HG03196 (cell line): ENCODE measurements at regions not wholly inside any gene's neighbourhood (a gene's known extent, or its start where the extent isn't known, plus 50 kb on each side); places are given as distances from the start of the nearest gene placed in this dataset.
"Not testable (repeated sequence)": the region's sequence is repeated elsewhere in the genome, so short reads cannot be mapped to it uniquely, and the experiment has no call there.

Experiments
- ATAC-seq: cut with Tn5 transposase; IDR thresholded peaks from one replicate; pipeline ENCODE4 v1.9.1; 2021; ENCODE audit not compliant: unreplicated experiment

DNA sequence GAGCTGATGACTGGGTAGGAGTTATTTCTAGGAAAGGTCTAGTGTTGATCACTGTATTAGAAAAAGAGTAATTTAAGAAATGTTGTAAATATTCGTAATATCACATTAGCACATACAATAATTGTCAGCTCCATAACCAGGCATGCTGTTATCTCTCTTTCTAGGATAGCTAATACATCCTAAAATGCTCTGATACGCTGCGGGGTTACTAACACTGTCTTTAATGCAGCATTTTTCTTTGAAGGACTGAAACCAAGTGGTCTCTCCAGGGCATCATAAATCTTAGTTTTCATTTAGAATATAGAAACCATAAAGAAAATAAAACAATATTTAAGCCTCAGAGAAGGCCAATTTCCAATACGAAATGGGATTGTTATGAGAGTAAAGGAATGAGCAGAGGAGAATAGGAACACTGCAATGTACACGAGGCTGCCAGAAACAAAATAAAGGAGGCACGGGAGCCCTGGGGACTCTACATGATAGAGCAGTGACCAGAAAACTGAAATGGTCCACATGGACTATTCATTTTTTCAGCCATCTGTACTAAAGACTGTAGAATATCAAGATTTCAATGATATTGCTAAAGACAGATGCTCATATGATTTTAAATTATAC lies 1606.7 kb upstream of the AGA start:
- no peak for ATAC-seq

DNA sequence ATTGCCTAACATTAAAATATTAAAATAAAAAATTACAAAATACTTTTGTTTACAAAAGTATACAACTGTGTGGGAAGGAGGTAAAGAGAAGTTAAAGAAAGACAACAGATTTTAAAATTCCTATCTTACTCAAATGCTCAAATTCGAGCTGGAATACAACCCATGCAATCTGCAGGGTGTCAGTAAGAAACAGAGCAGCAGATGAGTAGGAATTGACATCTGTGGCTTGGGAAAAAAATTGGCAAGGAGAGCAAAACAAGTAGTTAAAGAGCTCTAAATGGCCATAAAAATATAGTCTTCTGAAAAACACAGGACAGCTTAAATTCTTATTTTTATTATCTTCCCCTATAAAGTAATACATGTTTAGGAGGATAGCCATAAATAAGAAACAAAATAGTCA lies 1609.0 kb upstream of the AGA start:
- no peak for ATAC-seq

DNA sequence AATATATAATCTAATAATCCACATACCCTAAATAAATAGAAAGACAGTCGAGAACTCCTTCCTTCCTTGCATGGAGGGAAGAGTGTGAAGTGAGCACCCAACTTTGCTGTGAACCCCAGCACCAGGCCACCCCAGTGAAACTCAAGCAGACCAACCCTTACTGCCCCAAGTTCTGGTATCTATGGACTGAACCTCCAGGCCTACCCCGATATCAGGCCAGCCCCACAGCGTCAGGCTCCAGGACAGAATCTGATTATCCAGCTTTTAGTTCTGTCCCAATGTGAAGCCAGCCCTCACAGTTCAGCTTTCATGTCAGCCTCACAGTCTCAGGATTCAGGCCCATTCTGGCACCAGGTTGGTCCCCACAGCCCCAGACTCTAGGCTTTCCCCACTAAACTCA lies 1617.2 kb upstream of the AGA start:
- no peak for ATAC-seq

DNA sequence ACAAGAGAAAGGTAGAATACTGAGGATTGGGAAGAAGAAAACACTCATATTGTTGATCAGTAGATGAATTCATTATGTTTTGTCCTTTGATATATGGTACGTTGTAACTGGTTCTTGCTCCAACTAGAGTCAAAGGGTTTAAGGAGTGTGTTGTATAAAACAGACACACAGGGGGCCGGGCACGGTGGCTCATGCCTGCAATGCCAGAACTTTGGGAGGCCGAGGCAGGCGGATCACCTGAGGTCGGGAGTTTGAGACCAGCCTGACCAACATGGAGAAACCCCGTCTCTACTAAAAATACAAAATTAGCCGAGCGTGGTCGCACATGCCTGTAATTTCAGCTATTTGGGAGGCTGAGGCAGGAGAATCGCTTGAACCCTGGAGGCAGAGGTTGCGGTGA lies 1624.0 kb upstream of the AGA start:
- ATAC-seq: not testable (repeated sequence)

DNA sequence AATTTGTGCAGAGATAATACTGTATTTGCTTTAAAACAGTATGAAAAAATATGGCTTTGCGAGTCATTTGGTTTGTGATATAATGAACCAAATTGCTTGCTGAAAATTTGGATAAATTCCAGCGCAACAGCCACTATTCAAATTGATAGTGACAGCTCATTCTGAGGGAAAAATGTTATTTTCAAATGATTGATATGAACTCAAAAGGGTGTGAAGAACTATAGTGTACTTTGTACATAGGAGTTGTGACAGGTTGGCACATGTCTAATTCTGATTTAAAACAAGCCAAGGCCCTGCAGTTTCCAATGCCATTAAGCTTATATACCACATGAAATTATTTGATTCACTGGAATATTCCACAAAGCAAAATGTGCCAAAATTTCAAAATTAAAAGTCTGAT lies 1628.9 kb upstream of the AGA start:
- no peak for ATAC-seq

DNA sequence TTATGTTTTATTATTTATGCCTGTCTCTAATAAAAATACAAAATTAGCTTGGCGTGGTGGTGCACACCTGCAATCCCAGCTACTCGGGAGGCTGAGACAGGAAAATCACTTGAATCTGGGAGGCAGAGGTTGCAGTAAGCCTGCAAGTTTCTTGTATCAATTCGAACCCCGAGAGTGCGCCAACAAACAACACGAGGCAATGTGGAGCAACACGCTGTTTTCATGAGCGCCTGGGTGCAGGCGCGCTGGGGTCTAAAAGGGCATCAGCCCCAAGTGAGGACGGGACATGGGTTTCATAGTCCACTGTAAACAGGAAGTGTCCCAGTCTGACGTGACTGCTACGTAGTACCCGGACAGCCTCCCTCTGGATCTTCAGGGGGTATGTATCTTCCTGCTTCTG lies 1634.6 kb upstream of the AGA start:
- no peak for ATAC-seq

DNA sequence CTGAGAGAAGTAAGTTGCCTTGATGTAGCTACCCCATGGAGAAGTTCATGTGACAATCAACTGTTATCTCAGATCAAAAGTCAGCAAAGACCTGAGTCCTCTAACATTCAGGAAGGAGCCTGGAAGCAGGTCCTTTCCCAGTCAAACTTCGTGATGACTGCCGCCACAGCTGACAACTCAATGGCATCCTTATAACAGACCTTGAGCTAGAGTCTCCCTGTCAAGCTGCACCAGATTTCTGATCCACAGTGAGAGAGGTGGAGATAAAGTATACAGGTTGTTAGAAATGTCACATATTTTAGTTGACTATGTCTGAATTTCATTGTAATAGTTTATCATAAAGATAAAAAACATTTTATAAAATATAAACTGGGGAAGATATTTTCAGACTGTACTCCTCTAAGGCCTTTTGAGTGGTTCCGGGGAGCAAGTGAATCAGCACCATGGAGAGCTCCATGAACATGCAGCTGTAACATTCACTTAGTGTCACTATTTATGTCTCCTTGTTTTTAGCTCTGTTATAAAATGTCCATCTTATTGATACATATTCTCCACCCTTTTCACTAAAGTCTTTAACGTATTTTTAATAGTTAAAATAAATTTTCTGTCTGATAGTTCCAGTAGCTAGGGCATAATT lies 1653.5 kb upstream of the AGA start:
- no peak for ATAC-seq

DNA sequence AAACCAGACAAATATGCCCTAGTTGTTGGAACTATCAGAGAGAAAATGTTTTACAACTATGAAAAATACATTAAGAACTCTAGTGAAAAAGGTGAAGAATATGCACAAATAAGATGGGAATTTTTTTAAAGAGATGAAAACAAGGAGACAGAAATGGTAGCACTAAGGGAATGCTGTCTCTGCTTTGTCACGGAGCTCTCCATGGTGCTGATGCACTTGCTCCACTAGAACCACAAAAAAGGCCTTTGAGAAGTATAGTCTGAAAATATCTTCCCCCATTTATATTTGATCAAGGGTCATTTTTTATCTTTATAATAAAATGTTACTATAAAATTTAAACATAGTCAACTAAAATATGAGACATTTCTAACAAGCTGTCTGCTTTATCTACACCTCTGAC lies 1655.5 kb upstream of the AGA start:
- no peak for ATAC-seq

DNA sequence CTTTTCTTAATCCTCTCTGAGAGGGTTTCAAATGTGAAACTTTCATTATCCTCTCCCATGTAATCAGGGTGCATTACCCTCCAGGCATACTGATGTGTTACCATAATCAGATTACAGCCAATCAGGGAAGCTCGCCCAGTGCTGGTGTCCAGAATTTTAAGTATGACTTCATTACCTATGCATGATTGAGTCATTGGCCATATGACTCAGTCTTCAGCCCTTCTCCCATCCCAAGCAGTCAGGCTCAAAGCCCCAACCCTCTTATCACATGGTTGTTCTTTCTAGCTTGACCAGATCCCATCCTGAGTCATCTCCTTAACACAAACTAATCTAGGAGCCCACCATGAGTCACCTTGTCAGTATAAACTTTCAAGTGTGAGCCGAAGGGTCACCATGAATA lies 1668.1 kb upstream of the AGA start:
- no peak for ATAC-seq

DNA sequence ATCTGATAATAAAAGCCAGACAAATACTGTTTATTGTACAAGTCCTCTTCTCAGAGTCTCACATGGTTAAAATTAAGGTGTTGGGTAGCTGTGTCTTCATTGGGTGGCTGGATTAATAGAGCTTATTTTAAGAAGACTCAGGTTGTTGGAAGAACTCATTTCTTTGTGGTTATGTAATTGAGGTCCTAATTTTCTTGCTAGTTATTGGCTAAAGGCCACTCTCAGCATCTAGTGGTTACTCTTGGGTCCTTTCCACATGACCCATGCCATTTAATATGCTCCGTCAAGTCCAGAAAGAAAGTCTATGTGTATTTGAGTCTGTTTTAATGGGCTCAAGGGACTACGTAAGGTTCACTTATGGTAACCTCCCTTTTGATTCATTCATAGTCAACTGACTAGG lies 1668.6 kb upstream of the AGA start:
- no peak for ATAC-seq

DNA sequence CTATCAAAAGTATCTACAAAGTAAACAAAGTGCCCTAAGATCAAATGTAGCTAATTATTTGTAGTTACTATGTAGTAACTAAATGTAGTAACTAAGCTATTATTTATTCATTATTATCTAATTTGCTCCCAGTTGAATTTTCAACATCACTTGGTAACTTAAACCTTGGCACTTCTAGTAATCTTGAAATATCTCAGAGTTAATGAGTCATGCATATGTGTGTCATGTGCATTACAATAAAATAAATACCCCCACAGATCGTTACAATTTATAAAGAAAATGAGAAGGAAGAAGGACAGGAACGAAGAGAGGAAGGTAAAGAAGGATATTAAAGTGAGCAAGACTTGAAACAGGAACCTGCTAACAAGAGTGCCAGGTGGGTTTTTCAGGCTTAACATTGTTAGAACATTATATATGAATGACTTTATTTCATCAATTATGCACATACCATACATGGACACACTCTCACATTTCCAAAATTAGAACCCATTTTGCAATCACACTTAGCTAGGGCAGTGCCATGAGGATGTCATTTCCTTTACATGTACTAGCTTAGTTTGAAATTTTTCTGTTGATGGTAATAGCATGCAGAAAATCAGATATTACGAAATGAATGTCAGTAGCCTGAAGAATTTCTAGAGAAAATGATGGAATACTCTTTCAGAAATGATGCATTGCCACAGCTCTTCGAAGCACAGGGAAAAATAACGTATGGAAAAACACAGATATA lies 1670.4 kb upstream of the AGA start:
- no peak for ATAC-seq

DNA sequence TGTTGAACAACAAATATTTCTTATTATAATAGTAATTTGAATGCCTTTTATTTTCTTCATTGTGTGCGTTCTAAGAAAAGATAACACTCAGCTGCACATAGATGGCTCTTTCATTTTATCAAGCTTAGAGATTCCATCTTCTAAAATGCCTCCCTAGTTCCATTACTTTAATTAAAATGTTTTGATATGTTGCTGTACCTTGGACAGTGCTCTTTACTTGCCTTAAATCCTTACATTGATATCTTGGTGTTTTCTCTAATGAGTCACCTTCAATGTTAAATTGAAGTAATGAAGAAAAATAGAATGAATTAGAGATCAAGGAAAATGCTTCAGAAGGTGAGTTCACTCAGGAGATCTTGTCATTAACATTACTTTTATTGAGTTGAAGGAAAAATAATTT lies 1672.4 kb upstream of the AGA start:
- no peak for ATAC-seq

DNA sequence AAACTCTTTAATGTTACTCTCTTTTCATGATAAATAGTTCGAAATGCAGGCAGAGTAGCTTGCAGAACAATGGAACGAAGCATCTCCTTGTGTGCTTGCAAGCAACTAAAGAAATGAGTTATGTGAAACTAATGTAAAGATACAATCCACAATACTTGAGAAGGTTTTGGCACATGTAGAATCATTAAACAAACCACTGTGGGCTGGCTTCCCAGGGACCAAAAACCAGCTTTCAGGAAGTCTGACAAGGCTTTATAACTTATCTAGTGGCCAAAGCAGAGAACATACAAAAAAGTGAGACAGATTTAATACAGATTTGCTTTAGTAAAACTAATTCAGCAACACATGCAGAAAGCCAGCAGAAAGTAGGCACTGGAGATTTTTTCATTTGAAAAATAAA lies 1673.8 kb upstream of the AGA start:
- no peak for ATAC-seq

DNA sequence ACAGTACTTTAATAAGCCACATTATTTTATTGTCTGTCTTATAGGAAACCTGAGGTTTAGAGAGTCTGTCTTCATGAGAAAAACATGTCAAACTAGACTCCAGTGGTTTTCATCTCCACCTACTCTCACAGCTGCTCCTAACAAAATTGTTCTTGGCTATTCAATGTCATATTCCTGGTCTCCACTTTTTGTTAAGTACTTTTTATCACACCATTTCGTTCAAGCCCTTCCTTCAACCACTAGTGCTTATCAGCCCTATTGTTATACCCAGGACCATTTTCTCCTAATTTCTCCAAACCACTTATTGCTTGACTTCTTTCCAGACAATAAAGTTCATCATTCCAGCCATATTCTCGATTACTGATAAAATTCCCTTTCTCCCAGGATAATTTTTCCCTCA lies 1674.3 kb upstream of the AGA start:
- ATAC-seq: no peak

DNA sequence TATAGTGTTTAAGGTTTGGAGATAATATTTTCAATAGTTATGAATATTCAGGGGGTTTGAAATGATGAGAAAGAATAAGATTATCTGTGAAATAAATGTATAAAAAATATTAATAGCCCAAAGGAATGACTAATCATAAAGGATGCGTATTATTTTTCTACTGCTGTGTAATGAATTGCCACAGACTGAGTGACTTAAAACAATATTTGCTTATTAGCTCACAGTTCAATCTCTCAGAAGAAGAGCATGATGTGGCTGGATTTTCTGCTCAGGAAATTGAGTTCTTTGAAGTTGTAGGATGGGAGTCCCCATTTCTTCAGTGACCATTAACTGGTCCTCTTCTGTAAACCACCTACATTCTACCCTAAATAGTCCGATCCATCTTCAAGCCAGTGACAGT lies 1680.8 kb upstream of the AGA start:
- ATAC-seq: no peak

DNA sequence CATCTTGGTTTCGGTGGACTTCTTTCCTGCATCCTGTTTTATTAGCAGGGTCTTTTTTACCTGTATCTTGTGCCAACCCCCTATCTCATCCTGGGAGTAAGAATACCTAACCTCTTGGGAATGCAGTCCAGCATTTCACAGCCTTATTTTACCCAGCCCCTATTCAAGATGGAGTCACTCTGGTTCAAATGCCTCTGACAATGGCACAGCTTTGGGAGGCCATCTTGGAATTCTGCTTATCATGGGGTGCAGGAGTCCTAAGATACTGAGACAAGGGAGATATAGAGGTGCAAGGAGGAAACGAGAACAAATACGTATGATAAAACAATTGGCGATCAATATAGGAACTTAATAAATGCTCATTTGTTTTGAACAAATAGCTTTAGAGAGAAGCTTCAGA lies 1682.2 kb upstream of the AGA start:
- no peak for ATAC-seq

DNA sequence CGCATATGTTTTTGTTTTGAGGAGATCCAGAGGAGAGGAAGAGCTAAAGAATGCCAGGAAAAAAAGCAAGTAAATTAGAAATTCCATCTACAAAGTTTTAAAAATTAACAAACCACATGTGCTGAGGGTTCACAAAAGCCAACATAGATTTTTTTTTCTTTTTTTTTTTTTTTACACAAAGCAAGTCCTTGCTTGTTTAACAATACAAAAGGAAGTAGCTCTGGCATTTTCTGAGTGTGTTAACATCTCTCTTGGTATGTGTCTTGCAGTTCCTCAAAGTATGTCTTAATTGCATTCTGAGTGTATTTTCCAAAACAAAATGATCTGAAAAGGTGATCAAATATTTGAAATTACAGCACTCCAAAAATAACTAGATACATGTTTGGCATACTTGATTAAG lies 1682.7 kb upstream of the AGA start:
- ATAC-seq: no peak

DNA sequence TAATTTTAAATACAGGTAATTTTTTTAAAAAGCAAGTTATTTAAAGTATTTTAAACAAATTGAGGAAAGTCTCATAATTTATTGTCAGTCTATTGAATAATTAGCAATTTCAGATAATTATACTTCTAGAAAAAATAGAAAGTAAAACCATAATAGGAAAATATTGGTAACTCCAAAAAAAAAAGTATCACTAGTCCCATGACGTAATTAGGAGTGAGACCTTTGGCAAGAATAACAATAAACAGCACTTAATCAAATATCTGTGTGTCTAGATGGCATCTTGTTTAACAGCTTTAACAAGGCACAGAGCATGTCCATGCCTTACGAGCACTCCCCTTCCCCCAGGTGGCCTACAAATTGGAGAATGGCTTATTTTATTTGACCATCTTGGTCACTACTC lies 1683.6 kb upstream of the AGA start:
- ATAC-seq: no peak

DNA sequence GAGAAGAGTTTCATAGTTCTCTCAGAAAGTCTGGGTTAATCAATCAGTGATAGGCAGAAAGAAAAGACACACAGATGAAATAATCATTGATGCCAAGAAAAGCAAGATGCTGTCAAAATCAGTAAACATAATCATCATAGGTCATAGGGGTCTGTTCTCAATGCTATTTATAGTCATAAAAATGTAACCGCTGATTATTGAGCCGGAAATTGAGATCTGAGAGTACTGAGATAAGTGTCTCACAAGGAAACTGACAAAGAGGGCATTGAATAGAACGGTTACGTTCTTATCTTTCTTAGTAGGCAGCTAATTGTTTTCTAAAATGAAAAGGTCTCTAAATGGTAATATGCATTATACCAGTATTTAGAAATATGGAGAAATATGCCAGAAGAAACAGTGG lies 1686.1 kb upstream of the AGA start:
- no peak for ATAC-seq

DNA sequence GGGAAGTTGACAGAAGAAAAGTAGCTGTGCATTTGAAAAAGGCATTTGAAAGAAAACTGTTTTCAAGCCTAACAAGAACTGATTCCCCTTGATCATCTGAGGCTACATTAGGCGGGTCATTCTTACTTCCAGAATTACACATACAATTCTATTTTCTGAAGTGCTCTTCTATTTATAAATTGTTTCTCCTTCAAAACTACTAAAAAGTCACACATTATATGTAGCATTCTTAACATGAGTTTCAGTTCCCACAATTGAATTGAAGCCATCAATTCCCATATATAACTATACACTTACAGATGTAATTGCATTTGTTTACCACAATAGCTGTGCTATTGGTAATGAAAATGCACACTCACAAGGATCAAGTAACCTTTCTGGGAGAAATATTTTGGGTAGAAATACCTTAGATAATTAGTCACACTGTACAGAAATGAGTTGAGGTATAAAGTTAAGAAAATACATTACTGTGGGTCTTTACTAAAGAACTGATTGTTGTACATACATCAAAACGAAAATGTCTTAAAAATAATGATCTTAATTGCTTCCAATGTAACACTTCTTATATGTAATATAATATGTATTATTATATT lies 1688.0 kb upstream of the AGA start:
- ATAC-seq: no peak

DNA sequence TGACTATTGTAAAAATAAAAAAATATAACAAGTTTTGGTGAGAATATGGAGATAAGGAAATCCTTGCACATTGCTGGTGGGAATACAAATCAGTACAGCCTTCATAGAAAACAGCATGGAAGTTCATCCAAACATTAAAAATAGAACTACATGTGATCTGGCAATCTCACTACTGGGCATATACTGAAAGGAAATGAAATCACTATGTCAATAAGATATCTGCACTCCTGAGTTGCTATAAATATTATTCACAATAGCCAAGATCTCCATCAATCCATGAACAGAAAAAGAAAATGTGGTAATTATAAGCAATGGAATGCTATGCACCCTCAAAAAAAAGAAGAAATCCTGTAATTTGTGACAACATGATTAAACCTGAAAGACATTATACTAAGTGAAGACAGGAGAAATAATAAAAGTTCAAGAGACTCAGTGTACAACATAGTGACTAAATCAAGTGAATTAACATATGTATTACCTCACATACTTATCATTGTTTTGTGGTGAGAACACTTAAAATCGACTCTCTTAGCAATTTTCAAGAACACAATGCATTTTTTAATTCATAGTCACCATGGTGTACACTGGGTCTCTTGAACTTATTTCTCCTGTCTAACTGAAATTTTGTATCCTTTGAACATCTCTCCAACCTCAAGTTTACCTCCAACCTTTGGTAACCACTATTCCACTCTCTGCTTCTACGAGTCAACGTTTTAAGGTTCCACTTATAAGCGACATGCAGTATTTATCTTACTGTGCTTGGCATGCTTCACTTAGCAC lies 1703.7 kb upstream of the AGA start:
- ATAC-seq: no peak

DNA sequence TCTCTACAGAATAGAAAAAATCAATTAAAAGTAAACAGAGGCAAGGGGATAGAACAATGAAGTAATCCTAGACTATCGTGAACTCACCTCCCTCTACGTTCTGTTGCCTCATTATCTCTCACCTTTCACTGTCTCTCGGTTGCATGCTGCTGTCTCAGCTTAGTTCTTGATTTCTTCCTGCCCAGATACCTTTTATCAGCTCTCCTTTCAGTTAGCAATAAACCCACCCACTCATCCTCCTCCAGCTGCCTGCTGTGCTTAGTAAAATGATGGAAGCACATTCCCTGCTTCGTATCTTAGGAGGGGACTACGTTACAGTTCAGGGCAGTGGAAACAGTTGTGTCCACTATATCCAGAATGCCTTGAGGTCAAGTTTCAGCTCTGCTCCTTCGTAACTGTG lies 1709.5 kb upstream of the AGA start:
- no peak for ATAC-seq
